ENCODE measurements at regions not wholly inside any gene's neighbourhood (a gene's known extent, or its start where the extent isn't known, plus 50 kb on each side); places are given as distances from the start of the nearest gene placed in this dataset.

DNA sequence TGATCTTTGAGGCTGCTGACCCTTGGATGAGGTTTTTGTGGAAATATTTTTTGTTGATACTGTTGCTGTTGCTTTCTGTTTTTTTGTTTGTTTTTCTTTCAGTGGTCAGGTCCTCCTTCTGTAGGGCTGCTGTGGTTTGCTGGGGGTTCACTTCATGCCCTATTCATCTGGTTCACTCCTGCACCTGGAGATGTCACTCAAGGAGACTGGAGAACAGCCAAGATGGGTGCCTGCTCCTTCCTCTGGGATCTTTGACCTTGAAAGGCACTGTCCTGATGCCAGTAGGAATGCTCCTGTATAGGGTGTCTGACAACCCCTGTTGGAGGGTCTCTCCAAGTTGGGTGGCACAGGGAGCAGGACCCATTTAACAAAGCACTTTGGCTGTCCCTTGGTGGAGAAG lies 67.0 kb upstream of the ACTBL2 start:
- TF ChIP-seq, protein P1, sequence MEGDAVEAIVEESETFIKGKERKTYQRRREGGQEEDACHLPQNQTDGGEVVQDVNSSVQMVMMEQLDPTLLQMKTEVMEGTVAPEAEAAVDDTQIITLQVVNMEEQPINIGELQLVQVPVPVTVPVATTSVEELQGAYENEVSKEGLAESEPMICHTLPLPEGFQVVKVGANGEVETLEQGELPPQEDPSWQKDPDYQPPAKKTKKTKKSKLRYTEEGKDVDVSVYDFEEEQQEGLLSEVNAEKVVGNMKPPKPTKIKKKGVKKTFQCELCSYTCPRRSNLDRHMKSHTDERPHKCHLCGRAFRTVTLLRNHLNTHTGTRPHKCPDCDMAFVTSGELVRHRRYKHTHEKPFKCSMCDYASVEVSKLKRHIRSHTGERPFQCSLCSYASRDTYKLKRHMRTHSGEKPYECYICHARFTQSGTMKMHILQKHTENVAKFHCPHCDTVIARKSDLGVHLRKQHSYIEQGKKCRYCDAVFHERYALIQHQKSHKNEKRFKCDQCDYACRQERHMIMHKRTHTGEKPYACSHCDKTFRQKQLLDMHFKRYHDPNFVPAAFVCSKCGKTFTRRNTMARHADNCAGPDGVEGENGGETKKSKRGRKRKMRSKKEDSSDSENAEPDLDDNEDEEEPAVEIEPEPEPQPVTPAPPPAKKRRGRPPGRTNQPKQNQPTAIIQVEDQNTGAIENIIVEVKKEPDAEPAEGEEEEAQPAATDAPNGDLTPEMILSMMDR (IDR thresholded peaks at IDR 0.05; ENCODE audit: poor library complexity), result no peak
- no peak for TF ChIP-seq EZH2 (IDR thresholded peaks at IDR 0.05; ENCODE audit: borderline replicate concordance)

All from hepatocyte (in vitro differentiated cells).